NCI-H2081 (cell line): ENCODE measurements at regions not wholly inside any gene's neighbourhood (a gene's known extent, or its start where the extent isn't known, plus 50 kb on each side); places are given as distances from the start of the nearest gene placed in this dataset.
"Not testable (repeated sequence)": the region's sequence is repeated elsewhere in the genome, so short reads cannot be mapped to it uniquely, and the experiment has no call there.

Experiments
- DNase-seq, 2 experiments: peaks; one replicate each; lab custom pipeline; 2025; lab: John Stamatoyannopoulos, UW

DNA sequence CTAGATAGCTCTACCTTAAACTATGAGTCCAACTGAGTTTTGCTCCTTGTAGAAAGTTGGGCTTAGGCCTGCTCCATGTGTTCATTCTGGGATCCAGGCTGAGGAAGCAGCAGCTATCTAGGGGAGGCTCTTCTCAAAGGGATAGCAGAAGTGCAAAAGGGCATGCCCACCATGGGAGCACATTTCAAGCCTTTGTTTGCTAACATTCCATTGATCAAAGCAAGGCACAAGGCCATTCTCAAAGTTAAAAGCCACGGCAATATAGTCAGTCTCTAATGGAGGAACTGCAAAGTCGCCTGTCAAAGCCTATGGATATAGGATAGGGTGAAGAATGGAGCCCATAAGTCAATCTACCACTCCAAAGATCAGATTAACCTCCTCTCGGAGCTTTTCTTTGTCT lies 488.1 kb upstream of the ARX start:
- no peak for DNase-seq

DNA sequence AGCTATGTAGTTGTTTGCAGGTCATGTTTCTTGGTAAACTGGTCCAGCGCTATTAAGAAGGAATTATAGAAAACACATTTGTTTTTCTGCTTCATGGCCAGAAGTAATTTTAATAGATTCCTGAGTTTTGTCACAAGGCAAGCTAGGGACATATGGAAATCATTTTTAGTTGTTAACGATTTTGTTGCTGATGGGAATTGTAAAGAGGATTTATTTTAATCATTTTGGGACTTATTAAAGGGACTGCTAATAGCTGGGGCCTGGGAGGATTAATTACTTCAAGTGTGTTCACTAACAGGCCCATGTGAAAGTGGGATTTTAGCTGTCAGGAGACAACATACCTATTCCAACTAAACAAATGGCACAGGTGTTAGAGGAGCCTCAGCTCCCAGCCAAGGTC lies 492.0 kb upstream of the ARX start:
- DNase-seq = no peak

- DNase-seq = no peak
These were observed 503.5 kb upstream of the ARX start for GRCh38 chrX:25519258-25519657.

- not testable (repeated sequence) for DNase-seq
These were observed 506.8 kb upstream of the ARX start for GRCh38 chrX:25522443-25523010.

GRCh38 chrX:25523574-25524540 lies 508.1 kb upstream of the ARX start:
- DNase-seq = peak; percentile 36 to 67

- no peak for DNase-seq
These were observed 511.4 kb upstream of the ARX start for GRCh38 chrX:25527156-25527555.

GRCh38 chrX:25527596-25527995 lies 511.8 kb upstream of the ARX start:
- no peak for DNase-seq

DNA sequence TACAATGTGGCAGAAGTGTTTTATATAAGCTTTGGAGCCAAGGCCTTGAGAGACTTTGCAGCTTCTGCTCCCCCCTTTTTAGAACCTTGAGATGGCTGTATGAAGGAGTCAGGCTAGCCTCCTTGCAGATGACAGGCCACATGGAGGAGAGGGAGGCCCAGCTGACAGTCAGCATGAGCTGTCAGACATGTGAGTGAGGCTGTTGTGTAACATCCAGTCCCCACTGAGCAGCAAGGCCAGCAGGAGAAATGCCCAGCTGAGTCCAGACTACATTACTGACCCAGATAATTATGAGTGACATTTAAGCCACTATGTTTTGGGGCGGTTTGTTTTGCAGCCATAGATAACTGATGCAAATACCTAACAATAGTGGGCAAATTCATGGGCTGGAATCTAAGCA lies 515.3 kb upstream of the ARX start:
- no peak for DNase-seq

DNA sequence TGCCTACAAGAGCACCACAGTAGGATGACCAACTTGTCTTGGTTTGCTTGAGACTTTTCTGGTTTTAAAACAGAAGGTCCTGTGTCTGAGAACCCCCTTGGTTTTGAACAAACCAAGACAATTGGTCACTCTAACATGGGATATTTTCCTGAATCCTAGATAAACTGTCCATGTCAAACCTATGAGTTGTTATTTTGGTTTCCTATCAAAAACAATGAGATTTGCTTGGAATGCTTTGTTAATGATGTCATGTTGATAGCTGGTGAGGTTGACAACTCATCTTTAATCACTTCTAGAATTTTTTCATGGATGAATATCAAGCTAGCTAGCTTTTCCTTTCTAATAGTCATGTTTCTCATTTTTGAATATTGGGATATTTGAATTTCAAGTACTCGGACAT lies 518.3 kb upstream of the ARX start:
- DNase-seq = no peak

DNA sequence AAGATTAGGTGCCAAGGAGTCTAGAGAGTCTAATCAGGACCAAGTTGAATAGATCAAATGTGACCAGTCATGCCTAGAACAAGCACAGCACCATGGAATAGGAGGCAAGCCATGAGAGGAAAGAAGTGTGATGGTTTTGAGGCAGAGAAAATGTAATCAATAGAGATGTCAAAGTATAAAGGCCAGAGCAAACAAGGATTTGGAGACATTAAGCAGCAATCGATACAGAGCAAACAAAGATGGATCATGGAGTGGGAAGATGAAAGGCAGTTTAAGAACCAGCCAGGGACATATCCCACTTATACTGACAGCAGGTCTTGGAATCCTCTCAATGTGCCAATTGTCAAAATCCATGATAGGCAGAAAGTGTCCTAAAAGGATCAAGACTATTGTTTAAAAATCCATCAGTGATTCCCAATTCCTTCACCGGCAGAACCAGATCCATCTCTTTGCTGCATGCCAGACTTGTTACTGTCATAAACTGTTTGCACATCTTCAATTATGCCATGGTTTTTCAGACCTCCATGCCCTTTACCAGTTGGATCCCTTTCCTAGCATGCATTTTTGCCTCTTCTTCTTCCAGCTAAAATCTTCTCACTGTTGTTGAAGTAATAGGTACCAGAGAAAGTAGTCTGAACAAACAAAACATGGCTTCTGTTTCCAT lies 520.7 kb upstream of the ARX start:
- DNase-seq = no peak

DNA sequence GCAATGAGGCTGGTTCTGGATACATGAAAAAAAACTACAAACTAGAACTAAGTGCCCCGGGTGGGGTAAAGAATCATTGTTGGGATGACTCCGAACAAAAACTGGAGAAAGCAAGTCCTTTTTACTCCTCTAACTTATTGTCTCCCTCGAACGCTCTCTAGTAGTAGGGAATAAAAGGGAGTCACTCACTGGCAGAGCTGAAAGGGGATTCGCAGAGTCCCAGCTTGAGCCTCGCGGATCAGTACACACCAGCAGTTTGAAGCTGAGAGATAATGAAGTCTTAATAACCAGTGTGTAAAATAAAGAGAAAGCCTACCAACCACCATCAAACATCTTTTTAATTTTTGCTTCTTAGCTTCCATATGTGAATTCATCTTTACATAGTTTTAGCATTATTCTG lies 521.9 kb upstream of the ARX start:
- DNase-seq = no peak

DNA sequence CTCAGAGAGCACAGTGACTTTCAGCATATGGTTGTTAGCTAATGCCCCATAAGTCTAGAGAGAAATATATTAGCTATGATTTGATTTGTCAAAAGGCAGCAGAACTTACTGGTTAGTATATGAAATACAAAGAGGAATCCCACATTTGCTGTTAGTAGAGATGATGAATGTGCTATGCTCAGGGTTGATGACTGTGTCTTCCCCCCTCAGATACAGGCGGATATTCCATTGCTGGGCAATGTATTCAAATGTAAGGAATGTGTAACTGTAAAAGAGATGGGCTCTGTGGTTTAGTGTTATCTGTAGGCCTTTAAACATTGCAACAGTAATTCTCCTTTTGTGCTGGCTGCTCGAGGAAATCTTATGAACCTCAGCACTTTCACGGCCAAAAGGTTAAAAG lies 528.9 kb upstream of the ARX start:
- no peak for DNase-seq

GRCh38 chrX:25548811-25549210 lies 533.0 kb upstream of the ARX start:
- DNase-seq = no peak

- DNase-seq = no peak
These were observed 539.8 kb upstream of the ARX start for GRCh38 chrX:25555521-25555920.

GRCh38 chrX:25558137-25558536 lies 542.4 kb upstream of the ARX start:
- DNase-seq = no peak

GRCh38 chrX:25561190-25561589 lies 545.4 kb upstream of the ARX start:
- no peak for DNase-seq

DNA sequence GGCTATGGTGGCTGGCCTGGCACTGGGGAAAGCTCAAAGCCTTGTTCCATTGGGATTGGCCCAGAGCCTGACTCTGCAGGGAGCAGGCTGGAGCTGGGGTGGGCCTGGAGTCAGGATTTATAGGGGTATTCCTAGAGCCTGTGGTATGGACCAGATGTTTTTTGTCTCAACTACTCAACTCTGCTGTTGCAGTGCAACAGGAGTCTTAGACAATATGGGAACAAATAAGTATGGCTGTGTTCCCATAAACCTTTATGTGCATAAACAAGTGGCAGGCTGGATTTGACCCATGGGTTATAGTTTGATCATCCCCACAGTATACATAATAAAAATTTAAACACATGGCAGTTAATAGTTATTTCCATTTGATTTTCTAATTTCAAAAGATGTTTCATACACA lies 557.9 kb upstream of the ARX start:
- no peak for DNase-seq

DNA sequence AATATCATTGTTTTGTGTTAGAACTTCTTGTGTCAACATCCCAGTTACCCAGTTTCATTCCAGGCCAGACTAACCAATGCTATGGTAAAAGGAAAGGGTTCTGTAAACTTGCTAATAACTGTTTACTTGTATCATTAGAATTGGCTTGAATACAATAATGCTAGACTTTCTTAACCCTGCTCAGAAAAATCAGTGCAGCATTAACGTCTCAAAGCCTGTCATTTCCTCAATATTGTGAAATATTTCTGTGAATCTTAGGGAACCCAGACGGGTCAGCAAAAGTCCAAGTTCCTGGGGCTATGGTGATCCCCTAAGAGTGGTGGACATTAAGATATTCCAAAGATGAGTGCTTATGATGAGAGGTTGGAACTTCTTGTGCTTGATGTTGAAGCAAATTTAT lies 541.2 kb upstream of the MAGEB18 start:
- DNase-seq = no peak

DNA sequence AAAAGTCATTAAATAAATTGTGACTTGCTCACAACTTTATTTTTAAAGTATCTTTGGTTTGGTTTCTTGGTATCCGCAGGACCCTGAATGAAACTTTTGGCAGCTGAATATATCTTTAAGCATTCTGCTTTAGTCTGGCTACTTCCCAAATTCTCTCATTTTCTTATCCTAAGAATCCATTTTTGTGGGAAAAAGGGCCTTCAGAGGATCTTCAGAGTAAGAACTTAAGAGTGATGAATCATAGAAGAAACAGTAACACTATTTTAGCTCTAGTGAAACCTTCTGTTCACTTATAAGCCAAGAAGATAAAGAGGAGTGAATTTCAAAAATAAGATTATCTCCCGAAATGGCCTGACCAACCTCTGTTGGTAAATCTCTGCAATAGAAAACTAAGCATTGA lies 540.6 kb upstream of the MAGEB18 start:
- no peak for DNase-seq

GRCh38 chrX:25599061-25599460 lies 539.1 kb upstream of the MAGEB18 start:
- DNase-seq = no peak

DNA sequence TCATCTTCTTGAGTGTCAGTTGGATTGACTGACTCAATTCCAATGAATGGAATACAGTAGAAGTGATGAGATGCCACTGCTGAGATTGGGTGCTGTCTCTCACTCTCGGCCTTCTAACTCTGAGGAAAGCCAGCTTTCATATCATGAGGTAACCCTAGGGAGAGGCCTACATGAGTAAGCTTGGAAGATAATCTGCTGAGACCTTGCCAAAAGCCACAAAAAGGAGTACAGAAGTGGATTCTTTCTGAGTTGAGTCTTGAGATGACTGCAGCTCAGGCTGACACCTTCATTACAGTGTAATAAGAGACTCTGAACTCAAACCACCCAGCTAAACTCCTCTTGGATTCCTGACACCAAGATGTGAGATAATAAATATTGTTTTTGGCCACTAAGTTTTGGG lies 537.4 kb upstream of the MAGEB18 start:
- DNase-seq = no peak

- DNase-seq = no peak
These were observed 536.8 kb upstream of the MAGEB18 start for GRCh38 chrX:25601323-25601722.

DNA sequence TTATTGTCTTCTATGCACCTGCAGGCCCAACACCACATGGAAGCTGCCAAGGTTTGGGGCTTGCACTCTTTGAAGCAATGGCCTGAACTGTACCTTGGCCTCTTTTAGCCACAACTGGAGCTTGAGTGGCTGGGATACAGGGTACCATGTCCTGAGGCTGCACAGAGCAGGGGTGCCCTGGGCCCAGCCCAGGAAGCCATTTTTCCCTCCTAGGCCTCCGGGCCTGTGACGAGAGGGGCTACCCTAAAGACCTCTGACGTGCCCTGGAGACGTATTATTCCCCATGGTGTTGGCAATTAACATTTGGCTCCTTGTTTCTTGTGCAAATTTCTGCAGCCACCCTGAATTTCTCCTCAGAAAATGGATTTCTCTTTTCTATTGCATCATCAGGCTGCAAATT lies 519.9 kb upstream of the MAGEB18 start:
- DNase-seq = no peak
